GM18520 (cell line): ENCODE measurements at regions not wholly inside any gene's neighbourhood (a gene's known extent, or its start where the extent isn't known, plus 50 kb on each side); places are given as distances from the start of the nearest gene placed in this dataset.
"Not testable (repeated sequence)": the region's sequence is repeated elsewhere in the genome, so short reads cannot be mapped to it uniquely, and the experiment has no call there.

ENCODE experiments used
- ATAC-seq: cut with Tn5 transposase; IDR thresholded peaks from one replicate; pipeline ENCODE4 v1.9.1; 2021; ENCODE audit not compliant: unreplicated experiment

DNA sequence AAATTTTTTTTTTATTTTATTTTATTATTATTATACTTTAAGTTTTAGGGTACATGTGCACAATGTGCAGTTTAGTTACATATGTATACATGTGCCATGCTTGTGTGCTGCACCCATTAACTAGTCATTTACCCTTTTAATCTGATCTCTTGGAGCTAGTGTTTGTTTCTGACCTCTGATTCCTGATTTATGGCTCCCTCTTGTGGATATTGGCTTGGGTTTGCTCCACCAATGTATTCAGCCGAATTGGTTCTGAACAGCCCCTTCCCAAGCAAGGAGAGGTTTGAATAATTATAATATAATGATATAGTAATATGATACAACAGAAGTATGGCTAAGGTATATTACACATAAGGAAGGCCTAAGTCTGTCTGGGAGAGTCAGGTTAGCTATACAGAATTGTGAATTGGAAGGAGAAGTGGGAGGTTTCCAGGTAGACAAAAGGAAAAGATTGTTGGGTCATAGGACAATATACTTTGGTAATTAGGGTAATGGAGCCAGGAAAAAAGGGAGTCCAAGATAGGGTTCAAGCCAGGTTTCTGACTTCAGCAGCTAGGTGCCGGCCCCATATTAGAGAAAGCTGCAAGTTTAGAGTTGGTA lies 53.1 kb upstream of the HMCN1 start:
- ATAC-seq: no peak

GRCh38 chr1:185680453-185680852 lies 53.7 kb upstream of the HMCN1 start:
- no peak for ATAC-seq

- no peak for ATAC-seq
Measured at GRCh38 chr1:185679220-185679619, 55.0 kb upstream of the HMCN1 start.

DNA sequence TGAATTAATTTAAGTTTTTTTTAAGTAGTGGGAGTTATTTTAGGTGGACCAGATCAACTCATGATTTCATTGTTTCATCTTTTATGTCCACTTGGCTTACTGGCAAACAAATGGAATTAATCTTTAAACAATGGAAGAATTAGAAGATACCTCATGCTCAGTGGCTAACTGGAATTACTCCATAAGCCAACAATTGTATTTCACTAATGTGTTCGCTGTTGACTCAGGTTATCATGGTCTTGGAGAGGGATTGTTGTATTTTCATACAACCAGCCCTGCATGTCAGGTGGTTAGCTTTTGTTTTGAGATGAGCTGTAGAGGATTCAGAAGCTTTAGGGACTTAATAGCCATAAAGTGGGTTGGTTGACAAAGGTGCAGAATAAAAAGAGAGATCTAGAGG lies 57.2 kb upstream of the HMCN1 start:
- ATAC-seq: no peak

DNA sequence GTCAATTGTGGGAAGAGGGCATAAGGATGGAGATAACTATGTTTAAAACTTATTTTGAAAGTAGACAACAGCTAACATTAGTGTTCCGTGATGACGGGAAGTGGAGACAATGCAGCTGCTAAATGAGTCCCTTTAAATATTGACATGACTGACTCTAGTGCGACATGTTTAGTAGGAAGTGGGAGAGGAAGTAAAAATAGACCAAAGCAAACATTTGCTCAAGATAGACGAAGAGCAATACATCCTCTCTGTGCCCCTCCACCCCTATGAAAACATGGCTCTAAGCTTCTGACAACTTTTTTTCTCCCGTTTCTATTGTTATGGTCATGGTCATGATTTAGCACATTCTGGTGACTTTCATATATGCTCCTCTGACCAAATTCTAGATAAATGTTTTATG lies 60.0 kb upstream of the HMCN1 start:
- no peak for ATAC-seq

GRCh38 chr1:185672719-185673360 lies 61.4 kb upstream of the HMCN1 start:
- ATAC-seq: no peak

- ATAC-seq: no peak
Measured at GRCh38 chr1:185670187-185670627, 64.0 kb upstream of the HMCN1 start.

DNA sequence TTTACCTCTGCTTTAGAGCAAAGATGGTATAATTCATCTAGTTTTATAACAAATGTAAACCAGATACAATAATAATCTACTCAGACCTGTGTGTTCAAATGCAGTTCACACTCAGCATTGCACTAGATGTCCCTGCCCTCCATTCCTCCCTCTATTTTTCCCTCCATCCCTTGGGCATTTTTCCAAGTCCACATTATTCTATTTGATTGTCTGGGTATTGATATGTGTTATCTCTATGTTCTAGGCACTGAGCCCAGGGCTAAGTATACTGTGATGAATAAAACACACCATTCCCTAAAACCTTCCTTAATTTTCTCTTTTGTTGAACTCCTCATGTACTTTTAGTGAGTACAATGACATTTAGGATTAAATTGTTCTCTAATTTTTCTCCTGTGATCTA lies 66.2 kb upstream of the HMCN1 start:
- no peak for ATAC-seq

DNA sequence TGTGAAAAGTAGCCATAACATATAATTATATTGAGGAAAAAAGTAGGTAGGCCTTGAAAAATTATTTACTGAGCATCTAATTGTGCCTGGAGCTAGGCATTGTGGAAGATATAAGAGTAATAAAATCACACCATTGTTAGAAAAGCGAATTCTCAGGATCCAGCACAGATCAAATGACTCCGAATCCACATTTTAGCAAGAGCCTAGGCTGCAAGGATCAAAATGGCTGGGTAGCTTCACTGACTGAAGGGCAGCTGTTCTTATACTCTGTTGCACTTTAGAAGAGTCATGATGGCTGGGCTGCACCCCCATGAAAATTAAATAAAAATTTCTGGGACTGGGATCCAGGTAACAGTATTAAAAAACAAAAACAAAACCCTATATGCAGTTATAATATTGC lies 67.6 kb upstream of the HMCN1 start:
- ATAC-seq: no peak

GRCh38 chr1:185663771-185664296 lies 70.4 kb upstream of the HMCN1 start:
- ATAC-seq: no peak

DNA sequence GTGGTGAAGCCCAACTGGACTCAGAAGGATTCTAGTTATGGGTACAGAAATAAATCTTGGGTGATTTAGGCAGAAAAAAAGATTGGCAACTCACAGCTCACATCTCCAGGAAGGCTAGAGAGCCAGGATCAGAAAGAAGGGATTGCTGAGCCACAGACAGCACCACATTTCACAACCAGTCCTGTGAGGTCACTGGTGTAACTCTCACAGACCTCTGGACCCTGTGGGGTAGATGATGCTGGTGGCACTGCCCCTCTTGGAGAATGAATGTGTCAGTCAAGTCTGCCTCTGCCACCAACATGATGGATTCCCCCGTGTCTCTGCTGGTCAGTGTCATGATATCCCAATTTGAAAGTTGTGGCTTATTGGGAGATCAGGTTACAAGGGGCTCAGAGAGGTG lies 70.9 kb upstream of the HMCN1 start:
- no peak for ATAC-seq

DNA sequence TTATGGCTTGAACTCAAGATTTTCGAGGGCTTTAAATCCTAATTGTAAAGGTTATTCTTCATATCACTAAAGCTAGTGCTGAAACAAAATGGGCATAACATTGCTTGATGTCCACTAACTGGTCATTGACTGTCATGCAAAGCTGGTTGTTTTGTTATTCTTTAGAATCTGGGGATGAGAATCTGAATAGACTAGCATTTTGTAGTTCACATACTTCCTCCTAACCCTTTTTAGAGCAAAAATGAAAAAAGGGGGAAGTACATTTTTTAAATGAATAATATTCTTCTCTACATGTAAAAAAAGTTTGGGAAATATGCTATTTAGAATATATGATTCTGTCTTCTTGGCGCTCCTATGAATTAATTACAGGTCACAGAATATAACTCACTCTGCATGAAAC lies 72.2 kb upstream of the HMCN1 start:
- ATAC-seq: no peak

- ATAC-seq: no peak
Measured at GRCh38 chr1:185656663-185657062, 77.5 kb upstream of the HMCN1 start.

DNA sequence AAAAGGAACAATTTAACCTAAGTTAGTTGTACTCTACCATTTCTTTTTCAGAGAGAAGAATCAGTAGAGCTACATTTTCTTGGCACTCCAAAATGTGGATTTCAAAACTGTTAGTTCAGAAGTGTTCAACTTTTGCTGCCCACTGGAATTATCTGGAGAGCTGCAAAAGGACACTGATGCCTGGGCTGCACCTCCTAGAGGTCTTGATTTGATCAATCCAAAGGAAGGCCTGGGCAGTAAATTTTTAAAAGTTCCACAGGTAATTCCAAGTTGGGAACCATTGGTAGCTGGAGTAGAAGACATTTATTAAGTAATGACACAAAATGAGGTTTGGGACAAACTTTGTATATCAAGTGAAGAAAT lies 79.3 kb upstream of the HMCN1 start:
- ATAC-seq: no peak

DNA sequence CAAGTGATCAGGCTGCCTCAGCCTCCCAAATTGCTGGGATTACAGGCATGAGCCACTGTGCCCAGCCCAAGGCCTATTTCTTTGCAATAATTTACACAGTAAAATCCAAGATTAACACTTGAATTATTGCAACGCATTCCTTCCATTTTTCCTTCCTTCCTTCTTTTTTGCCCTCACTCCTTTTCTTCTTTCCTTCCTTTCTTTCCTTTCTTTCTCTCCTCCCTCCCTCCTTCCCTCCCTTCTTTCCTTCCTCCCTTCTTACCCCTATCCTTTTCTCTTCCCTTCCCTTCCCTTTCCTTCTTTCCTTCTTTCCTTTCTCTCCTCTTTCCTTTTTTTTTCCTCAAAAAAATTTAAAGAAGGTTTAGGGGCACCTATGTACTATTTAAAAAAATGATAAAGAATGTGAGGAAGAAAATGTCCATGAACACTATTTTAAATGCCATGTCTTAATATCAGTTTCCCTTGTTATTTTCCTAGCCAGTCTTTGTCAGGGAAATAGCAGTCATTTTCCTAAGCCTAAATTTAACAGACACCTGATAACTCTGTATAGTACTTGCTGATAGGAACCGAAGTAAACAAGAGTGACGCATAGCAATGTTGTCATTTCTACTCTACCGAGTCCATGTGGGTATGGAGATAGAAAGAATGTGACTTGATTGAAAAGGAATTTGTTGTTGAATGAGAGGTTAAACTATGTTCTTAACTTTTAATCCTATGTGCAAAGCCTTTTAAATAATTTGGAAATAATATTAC lies 79.8 kb upstream of the HMCN1 start:
- ATAC-seq: no peak

DNA sequence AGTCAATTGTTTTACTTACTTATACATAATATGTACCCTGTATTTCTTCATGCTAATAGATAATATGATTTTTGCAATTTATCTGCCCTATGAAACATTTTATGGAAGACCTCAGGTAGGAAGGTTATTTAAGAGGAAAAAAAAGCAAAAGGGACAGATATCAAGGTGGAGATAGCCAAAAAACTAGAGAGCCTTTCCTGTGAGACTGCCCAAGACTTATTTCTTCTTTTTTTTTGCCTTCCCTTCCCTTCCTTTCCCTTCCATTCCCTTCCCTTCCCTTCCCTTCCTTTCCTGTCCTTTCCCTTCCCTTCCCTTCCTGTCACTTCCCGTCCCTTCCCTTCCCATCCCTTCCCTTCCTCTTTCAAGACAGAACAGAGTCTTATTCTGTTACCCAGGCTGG lies 80.6 kb upstream of the HMCN1 start:
- ATAC-seq: no peak

DNA sequence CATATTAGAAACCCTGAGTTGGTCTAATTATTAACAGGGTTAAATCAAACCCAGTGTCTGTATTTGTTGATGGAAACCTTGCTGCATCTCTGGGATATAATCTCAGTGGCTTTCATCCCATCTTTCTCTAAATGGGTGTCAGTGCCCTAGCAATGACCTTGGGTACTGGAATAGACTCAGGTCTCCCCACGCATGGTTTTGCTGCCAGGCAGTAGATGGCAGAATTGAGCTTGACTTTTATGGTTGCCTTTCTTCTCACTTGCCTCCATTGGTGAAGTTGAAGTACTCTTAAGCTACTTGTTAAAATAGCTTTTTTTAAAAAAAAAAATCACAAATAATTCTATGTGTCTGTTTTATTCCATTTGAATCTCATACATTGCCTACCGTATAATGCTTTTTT lies 81.8 kb upstream of the HMCN1 start:
- no peak for ATAC-seq

- no peak for ATAC-seq
Measured at GRCh38 chr1:185650602-185651230, 83.5 kb upstream of the HMCN1 start.

GRCh38 chr1:185648858-185649589 lies 85.2 kb upstream of the HMCN1 start:
- ATAC-seq: no peak

GRCh38 chr1:185647597-185648267 lies 86.5 kb upstream of the HMCN1 start:
- ATAC-seq: not testable (repeated sequence)
